ENCODE measurements at regions not wholly inside any gene's neighbourhood (a gene's known extent, or its start where the extent isn't known, plus 50 kb on each side); places are given as distances from the start of the nearest gene placed in this dataset.

- no peak overlapping the region for H3K18ac ChIP-seq (ENCODE audit: low read length)
- no CpG with 5 or more reads among the region's 2 CpGs for WGBS, 2 donors (ENCODE audit: extremely low coverage in 2 of 2, insufficient read length in 2 of 2, insufficient replicate concordance in 1 of 2)
Observed at GRCh38 chr13:67964091-67964490, 734.0 kb upstream of the PCDH9 start.

DNA sequence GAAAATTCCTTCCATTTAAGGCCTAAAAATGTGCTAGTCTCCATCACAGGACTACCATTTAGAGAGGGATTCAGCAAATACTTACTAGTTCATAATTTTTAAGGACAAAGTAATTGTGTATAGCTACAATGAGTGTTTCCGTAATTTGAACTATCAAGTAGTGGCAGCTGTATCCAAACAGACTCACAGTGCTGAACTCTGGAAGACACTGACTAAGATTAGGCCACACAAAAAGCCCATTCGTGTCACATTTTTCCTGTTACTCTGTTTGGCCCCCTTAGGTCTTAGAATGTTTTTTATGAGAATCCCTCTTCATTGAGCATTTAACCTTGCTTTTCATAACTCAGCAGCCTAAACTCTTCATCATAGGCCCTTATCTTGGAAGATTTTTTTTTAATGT is 731.2 kb upstream of the PCDH9 start:
- Histone ChIP-seq H3K79me1 (ENCODE audit: low read depth, low read length) (no peaks in the 10 kb centered on the region), H2BK15ac (ENCODE audit: low read length) (no peak overlapping the region), H2AFZ (ENCODE audit: low read length) (peak overlapping the region; percentile 66), H4K91ac (ENCODE audit: low read depth, low read length, poor library complexity) (no peak overlapping the region), H3K27ac (replicated peaks; ENCODE audit: low read length) (no peak overlapping the region), H3K4ac (ENCODE audit: low read length) (no peak overlapping the region), H2BK5ac (ENCODE audit: low read length) (no peak overlapping the region), H2BK12ac (ENCODE audit: low read length) (no peak overlapping the region), H3K4me1 (ENCODE audit: control insufficient read depth in 2 of 2, insufficient read depth in 1 of 2, low read depth in 1 of 2, low read length in 2 of 2) (peaks cover 0 to 7% of the 10 kb centered on the region in 2 donors), H3K36me3 (replicated peaks in 1 of 2; ENCODE audit: control insufficient read depth in 2 of 2, insufficient read depth in 2 of 2, low read length in 2 of 2) (no peaks in the 10 kb centered on the region), H2BK120ac (ENCODE audit: low read depth, low read length) (no peak overlapping the region), H4K8ac (ENCODE audit: low read depth, low read length) (no peak overlapping the region), H3K18ac (ENCODE audit: low read length) (no peak overlapping the region), H3K4me2 (ENCODE audit: insufficient read depth, low read length, poor library complexity, severe bottlenecking) (no peak overlapping the region), H2AK5ac (ENCODE audit: low read depth, low read length) (no peak overlapping the region), H3K14ac (ENCODE audit: low read length) (no peak overlapping the region), H3K9ac (ENCODE audit: low read depth, low read length, poor library complexity) (no peak overlapping the region), H3K27me3 (ENCODE audit: control insufficient read depth in 3 of 3, insufficient read depth in 3 of 3, low read depth in 1 of 3, low read length in 3 of 3) (no peaks in the 10 kb centered on the region), H3K9me3 (replicated peaks in 1 of 2; ENCODE audit: control insufficient read depth in 2 of 2, insufficient read depth in 1 of 2, low read depth in 1 of 2, low read length in 2 of 2) (no peaks in the 10 kb centered on the region), H3K4me3 (ENCODE audit: low read length in 2 of 2) (no peak overlapping the region), H3K23ac (ENCODE audit: low read depth, low read length, poor library complexity) (no peak overlapping the region)
- DNase-seq (ENCODE audit: low spot score): no peak
- no CpG with 5 or more reads among the region's 2 CpGs for WGBS, 2 donors (ENCODE audit: extremely low coverage in 2 of 2, insufficient read length in 2 of 2, insufficient replicate concordance in 1 of 2)

More at GRCh38 chr13:67964091-67964490, 734.0 kb upstream of the PCDH9 start:
- no peak for DNase-seq (ENCODE audit: low spot score)
- H3K4ac ChIP-seq (ENCODE audit: low read length): no peak overlapping the region
- H3K23ac ChIP-seq (ENCODE audit: low read depth, low read length, poor library complexity): no peak overlapping the region
- H3K27me3 ChIP-seq (ENCODE audit: control insufficient read depth in 3 of 3, insufficient read depth in 3 of 3, low read depth in 1 of 3, low read length in 3 of 3): no peaks in the 10 kb centered on the region
- no peaks in the 10 kb centered on the region for H3K36me3 ChIP-seq (replicated peaks in 1 of 2; ENCODE audit: control insufficient read depth in 2 of 2, insufficient read depth in 2 of 2, low read length in 2 of 2)
- H2AK5ac ChIP-seq (ENCODE audit: low read depth, low read length): no peak overlapping the region
- H3K4me2 ChIP-seq (ENCODE audit: insufficient read depth, low read length, poor library complexity, severe bottlenecking): no peak overlapping the region
- H3K79me1 ChIP-seq (ENCODE audit: low read depth, low read length): no peaks in the 10 kb centered on the region
- no peak overlapping the region for H3K14ac ChIP-seq (ENCODE audit: low read length)
- H3K4me3 ChIP-seq (ENCODE audit: low read length in 2 of 2): no peak overlapping the region
- H2AFZ ChIP-seq (ENCODE audit: low read length): no peak overlapping the region
- H2BK5ac ChIP-seq (ENCODE audit: low read length): no peak overlapping the region
- H3K4me1 ChIP-seq (ENCODE audit: control insufficient read depth in 2 of 2, insufficient read depth in 1 of 2, low read depth in 1 of 2, low read length in 2 of 2): peaks cover 0 to 7% of the 10 kb centered on the region in 2 donors
- no peaks in the 10 kb centered on the region for H3K9me3 ChIP-seq (replicated peaks in 1 of 2; ENCODE audit: control insufficient read depth in 2 of 2, insufficient read depth in 1 of 2, low read depth in 1 of 2, low read length in 2 of 2)
- no peak overlapping the region for H3K27ac ChIP-seq (replicated peaks; ENCODE audit: low read length)
- no peak overlapping the region for H2BK15ac ChIP-seq (ENCODE audit: low read length)
- H2BK12ac ChIP-seq (ENCODE audit: low read length): no peak overlapping the region
- H4K8ac ChIP-seq (ENCODE audit: low read depth, low read length): no peak overlapping the region
- H2BK120ac ChIP-seq (ENCODE audit: low read depth, low read length): no peak overlapping the region
- H4K91ac ChIP-seq (ENCODE audit: low read depth, low read length, poor library complexity): no peak overlapping the region
- H3K9ac ChIP-seq (ENCODE audit: low read depth, low read length, poor library complexity): no peak overlapping the region

DNA sequence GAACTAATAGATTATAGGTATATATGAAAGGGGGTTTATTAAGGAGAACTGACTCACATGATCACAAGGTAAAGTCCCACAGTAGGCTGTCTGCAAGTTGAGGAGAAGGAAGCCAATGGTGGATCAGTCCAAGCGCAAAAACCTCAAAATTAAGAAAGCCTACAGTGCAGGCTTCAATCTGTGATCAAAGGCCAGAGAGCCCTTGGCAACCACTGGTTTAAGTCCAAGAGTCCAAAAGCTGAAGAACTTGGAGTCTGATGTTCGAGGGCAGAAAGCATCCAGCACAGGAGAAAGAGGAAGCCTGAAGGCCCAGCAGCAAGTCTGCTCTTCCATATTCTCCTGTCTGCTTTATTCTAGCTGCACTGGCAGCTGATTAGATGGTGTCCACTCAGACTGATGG is 721.3 kb upstream of the PCDH9 start:
- no peak overlapping the region for H3K27ac ChIP-seq (replicated peaks; ENCODE audit: low read length)

DNA sequence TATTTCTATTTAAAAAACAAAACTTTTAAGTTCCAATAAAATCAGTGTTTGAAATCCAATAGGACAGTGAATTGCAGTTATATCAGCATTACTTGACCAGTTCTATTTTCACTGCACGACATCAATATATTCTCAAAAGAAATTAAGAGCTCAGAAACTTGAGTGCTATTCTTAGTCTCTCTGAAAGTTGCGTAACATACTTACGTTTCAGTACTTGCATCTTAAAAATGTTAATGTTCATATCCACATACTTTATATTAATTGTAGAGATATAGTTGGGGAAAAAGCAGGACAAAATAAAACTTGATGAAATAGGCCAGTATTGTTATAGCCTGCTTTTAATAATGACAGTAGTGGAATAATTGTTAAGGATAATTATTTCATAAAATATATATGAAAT is 720.5 kb upstream of the PCDH9 start:
- H2AK5ac ChIP-seq (ENCODE audit: low read depth, low read length): no peak overlapping the region
- H3K4me2 ChIP-seq (ENCODE audit: insufficient read depth, low read length, poor library complexity, severe bottlenecking): no peak overlapping the region
- no peaks in the 10 kb centered on the region for H3K9me3 ChIP-seq (replicated peaks in 1 of 2; ENCODE audit: control insufficient read depth in 2 of 2, insufficient read depth in 1 of 2, low read depth in 1 of 2, low read length in 2 of 2)
- WGBS, 2 donors (ENCODE audit: extremely low coverage in 2 of 2, insufficient read length in 2 of 2, insufficient replicate concordance in 1 of 2): no CpG with 5 or more reads among the region's 3 CpGs
- no peak overlapping the region for H2BK12ac ChIP-seq (ENCODE audit: low read length)
- H3K18ac ChIP-seq (ENCODE audit: low read length): no peak overlapping the region
- H3K36me3 ChIP-seq (replicated peaks in 1 of 2; ENCODE audit: control insufficient read depth in 2 of 2, insufficient read depth in 2 of 2, low read length in 2 of 2): no peaks in the 10 kb centered on the region
- H3K23ac ChIP-seq (ENCODE audit: low read depth, low read length, poor library complexity): no peak overlapping the region
- H3K27ac ChIP-seq (replicated peaks; ENCODE audit: low read length): no peak overlapping the region
- no peak overlapping the region for H2BK120ac ChIP-seq (ENCODE audit: low read depth, low read length)
- no peak overlapping the region for H3K4me3 ChIP-seq (ENCODE audit: low read length in 2 of 2)
- H2BK5ac ChIP-seq (ENCODE audit: low read length): no peak overlapping the region
- H4K91ac ChIP-seq (ENCODE audit: low read depth, low read length, poor library complexity): no peak overlapping the region
- H3K9ac ChIP-seq (ENCODE audit: low read depth, low read length, poor library complexity): no peak overlapping the region
- H3K4me1 ChIP-seq (ENCODE audit: control insufficient read depth in 2 of 2, insufficient read depth in 1 of 2, low read depth in 1 of 2, low read length in 2 of 2): no peaks in the 10 kb centered on the region
- H3K27me3 ChIP-seq (ENCODE audit: control insufficient read depth in 3 of 3, insufficient read depth in 3 of 3, low read depth in 1 of 3, low read length in 3 of 3): no peaks in the 10 kb centered on the region
- no peak overlapping the region for H3K14ac ChIP-seq (ENCODE audit: low read length)
- no peak overlapping the region for H2AFZ ChIP-seq (ENCODE audit: low read length)
- no peak overlapping the region for H2BK15ac ChIP-seq (ENCODE audit: low read length)
- no peak overlapping the region for H4K8ac ChIP-seq (ENCODE audit: low read depth, low read length)
- H3K79me1 ChIP-seq (ENCODE audit: low read depth, low read length): no peaks in the 10 kb centered on the region
- H3K4ac ChIP-seq (ENCODE audit: low read length): no peak overlapping the region
- no peak for DNase-seq (ENCODE audit: low spot score)

More for the DNA sequence above, 721.3 kb upstream of the PCDH9 start:
- no peak overlapping the region for H2AK5ac ChIP-seq (ENCODE audit: low read depth, low read length)
- no peaks in the 10 kb centered on the region for H3K4me1 ChIP-seq (ENCODE audit: control insufficient read depth in 2 of 2, insufficient read depth in 1 of 2, low read depth in 1 of 2, low read length in 2 of 2)
- H2BK120ac ChIP-seq (ENCODE audit: low read depth, low read length): no peak overlapping the region
- H4K8ac ChIP-seq (ENCODE audit: low read depth, low read length): no peak overlapping the region
- no peak overlapping the region for H3K18ac ChIP-seq (ENCODE audit: low read length)
- no peak overlapping the region for H2BK5ac ChIP-seq (ENCODE audit: low read length)
- H2BK15ac ChIP-seq (ENCODE audit: low read length): no peak overlapping the region
- no peak for DNase-seq (ENCODE audit: low spot score)
- H3K14ac ChIP-seq (ENCODE audit: low read length): no peak overlapping the region
- H3K27me3 ChIP-seq (ENCODE audit: control insufficient read depth in 3 of 3, insufficient read depth in 3 of 3, low read depth in 1 of 3, low read length in 3 of 3): no peaks in the 10 kb centered on the region
- no peak overlapping the region for H3K4ac ChIP-seq (ENCODE audit: low read length)
- no peaks in the 10 kb centered on the region for H3K36me3 ChIP-seq (replicated peaks in 1 of 2; ENCODE audit: control insufficient read depth in 2 of 2, insufficient read depth in 2 of 2, low read length in 2 of 2)
- no peak overlapping the region for H3K9ac ChIP-seq (ENCODE audit: low read depth, low read length, poor library complexity)
- H2BK12ac ChIP-seq (ENCODE audit: low read length): no peak overlapping the region
- peak overlapping the region; percentile 18 for H2AFZ ChIP-seq (ENCODE audit: low read length)
- no peak overlapping the region for H3K23ac ChIP-seq (ENCODE audit: low read depth, low read length, poor library complexity)
- H3K9me3 ChIP-seq (replicated peaks in 1 of 2; ENCODE audit: control insufficient read depth in 2 of 2, insufficient read depth in 1 of 2, low read depth in 1 of 2, low read length in 2 of 2): no peaks in the 10 kb centered on the region
- no peaks in the 10 kb centered on the region for H3K79me1 ChIP-seq (ENCODE audit: low read depth, low read length)
- H3K4me3 ChIP-seq (ENCODE audit: low read length in 2 of 2): no peak overlapping the region
- no CpG with 5 or more reads among the region's 2 CpGs for WGBS, 2 donors (ENCODE audit: extremely low coverage in 2 of 2, insufficient read length in 2 of 2, insufficient replicate concordance in 1 of 2)
- no peak overlapping the region for H3K4me2 ChIP-seq (ENCODE audit: insufficient read depth, low read length, poor library complexity, severe bottlenecking)
- H4K91ac ChIP-seq (ENCODE audit: low read depth, low read length, poor library complexity): no peak overlapping the region
